Retinal pigment epithelial cell (primary cell): ENCODE measurements at regions not wholly inside any gene's neighbourhood (a gene's known extent, or its start where the extent isn't known, plus 50 kb on each side); places are given as distances from the start of the nearest gene placed in this dataset.
A peak's percentile ranks its signal among the peaks of the same experiment; 100 is the strongest.

Experiments
- DNase-seq: peaks from one replicate; pipeline ENCODE4 v3.0.0-alpha.2; 2010; ENCODE audit warnings: low read depth
- H3K4me3 ChIP-seq: 2 replicates; pipeline ENCODE4 v1.5.1; 2011; ENCODE audit warnings: mild to moderate bottlenecking, low read length, control low read depth, moderate library complexity
- TF ChIP-seq, protein P1 (sequence below): conservative IDR thresholded peaks from 2 replicates; pipeline ENCODE4 v1.5.1; 2011; ENCODE audit warnings: low read depth, low read length, control low read depth, inconsistent platforms

DNA sequence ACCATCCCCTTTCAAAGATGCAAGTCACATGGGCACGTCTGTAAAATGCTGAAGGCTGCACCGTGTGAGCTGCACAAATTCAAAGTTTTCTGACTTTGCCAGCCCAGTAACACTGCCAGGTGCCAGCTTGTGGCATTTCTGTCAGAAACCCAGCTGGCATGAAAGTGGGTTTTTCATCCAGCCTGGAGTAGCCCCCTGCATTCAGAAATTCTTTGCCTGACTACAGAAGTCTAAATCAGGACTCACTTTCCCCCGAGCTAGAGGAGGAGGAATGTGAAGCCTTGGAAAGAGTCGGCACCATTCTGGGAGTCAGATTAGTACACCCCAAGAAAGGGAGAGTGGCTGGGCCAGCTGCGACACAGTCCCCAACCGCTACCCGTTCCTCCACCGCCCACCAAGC lies 56.7 kb upstream of the EN2 start:
- TF ChIP-seq, protein P1, sequence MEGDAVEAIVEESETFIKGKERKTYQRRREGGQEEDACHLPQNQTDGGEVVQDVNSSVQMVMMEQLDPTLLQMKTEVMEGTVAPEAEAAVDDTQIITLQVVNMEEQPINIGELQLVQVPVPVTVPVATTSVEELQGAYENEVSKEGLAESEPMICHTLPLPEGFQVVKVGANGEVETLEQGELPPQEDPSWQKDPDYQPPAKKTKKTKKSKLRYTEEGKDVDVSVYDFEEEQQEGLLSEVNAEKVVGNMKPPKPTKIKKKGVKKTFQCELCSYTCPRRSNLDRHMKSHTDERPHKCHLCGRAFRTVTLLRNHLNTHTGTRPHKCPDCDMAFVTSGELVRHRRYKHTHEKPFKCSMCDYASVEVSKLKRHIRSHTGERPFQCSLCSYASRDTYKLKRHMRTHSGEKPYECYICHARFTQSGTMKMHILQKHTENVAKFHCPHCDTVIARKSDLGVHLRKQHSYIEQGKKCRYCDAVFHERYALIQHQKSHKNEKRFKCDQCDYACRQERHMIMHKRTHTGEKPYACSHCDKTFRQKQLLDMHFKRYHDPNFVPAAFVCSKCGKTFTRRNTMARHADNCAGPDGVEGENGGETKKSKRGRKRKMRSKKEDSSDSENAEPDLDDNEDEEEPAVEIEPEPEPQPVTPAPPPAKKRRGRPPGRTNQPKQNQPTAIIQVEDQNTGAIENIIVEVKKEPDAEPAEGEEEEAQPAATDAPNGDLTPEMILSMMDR, result no peak
- H3K4me3 ChIP-seq, result no peak overlapping the region

DNA sequence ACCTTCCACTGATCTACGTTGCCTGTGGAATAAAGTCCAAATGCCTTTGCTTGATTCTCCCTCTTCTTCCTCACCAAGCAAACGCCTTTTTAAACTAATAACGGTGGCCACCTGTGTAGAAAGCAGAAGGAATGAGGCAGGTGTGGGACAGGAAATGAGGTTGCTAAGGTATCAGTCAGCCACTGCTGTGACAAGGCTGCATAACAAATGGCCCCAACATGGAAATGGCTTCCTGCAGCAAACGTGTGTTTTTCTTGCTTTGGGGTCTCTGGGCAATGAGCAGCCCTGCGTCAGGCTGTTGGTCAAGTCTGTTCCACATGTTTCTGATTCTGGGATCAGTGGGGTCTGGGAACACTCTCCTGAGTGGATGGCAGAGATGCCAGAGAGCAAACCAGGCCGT lies 56.0 kb upstream of the EN2 start:
- no peak for DNase-seq
- TF ChIP-seq, protein P1, result no peak
- no peak overlapping the region for H3K4me3 ChIP-seq

More for the DNA sequence above, 56.7 kb upstream of the EN2 start:
- DNase-seq, result no peak

DNA sequence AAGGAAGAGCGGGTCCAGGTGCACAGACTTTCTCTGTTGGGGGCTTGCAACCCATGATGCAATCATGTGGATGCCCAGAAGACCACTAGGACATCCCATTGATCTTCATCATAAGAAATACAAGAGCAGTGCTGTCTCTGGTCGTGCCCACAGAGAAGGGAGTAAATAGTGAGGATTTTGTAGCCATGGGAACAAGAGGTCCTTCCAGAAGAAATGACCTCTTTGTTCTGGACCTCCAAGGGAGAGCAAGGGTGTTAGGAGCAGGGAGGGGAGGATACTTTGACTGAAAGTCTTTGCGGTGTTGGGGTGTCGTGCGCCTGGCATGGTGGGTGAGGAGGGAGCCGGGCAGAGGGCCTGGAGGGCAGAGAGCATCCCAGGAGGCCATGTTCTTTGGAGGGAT lies 55.0 kb upstream of the EN2 start:
- H3K4me3 ChIP-seq, result no peak overlapping the region
- TF ChIP-seq, protein P1, result no peak
- no peak for DNase-seq

GRCh38 chr7:155404976-155405375 lies 53.0 kb upstream of the EN2 start:
- no peak for DNase-seq
- TF ChIP-seq, protein P1, result no peak
- no peak overlapping the region for H3K4me3 ChIP-seq

DNA sequence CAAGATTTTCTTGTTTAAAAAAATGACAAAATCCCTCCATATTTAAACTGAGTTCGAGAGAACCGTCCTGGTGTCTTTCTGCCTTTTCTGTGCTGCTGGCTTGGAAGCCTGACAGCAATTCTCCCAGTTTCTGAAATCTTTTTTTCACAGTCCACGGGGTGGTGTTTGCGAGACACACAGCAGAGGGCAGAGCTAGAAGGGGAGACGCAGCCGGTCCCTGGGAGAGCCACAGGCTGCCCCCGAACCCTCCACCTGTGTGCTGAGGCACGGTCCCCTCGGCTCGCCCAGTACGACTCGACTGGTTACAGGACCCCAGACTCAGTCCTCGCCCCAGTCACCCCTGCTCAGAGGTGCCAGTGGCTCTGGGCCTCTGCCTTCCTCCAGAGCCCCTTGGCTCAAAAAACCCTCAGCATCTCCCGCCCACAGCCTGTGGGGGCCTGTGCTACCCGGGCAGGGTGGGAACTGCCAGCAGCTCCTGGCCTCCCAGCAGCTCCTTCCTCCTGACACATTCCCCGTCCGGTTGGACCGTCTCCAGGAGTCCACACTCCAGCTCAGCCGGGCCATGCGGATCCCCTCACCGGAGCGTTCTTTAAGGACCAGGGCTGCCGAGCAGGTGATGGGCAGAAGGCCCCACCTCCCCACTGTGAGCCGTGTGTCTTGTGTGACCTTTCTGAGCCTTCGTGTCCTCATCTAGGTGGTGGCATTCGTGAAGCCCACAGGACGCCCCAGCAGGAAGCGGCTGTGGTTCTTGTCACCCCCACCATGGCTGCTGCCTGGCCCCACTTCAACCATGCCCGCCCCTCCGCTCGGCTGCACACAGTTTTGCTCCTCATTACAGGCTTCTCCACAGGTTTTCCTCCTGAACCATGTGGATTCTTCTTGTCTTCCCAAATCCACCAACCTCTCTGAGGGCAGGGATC lies 52.3 kb upstream of the EN2 start:
- no peak overlapping the region for H3K4me3 ChIP-seq
- no peak for DNase-seq
- TF ChIP-seq, protein P1, result peak; percentile 1

- H3K4me3 ChIP-seq, result no peak overlapping the region
- no peak for DNase-seq
- TF ChIP-seq, protein P1, result no peak
Observed at GRCh38 chr7:155407799-155408198, 50.1 kb upstream of the EN2 start.
